K562 (cell line): ENCODE measurements at regions not wholly inside any gene's neighbourhood (a gene's known extent, or its start where the extent isn't known, plus 50 kb on each side); places are given as distances from the start of the nearest gene placed in this dataset.

Experiments
- ATAC-seq: fragments of 200-7000 bp; cut with Tn5 transposase; 3 replicates; pipeline ENCODE4 v1.9.1; 2020; ENCODE audit warnings: moderate library complexity
- BruUV-seq: library from RNA; stranded (reverse); fragments of 400-500 nt; replicated peaks from 2 replicates; lab custom pipeline; 2021; lab: Mats Ljungman, UMichigan
- CTCF ChIA-PET: fragments of 300-600 bp; formaldehyde crosslinking; extraction: SDS; loops from one replicate; lab custom pipeline; 2021; ENCODE audit warnings: low intra/inter-chr PET ratio; lab: Yijun Ruan, JAX
- POLR2A ChIA-PET: fragments of 300-600, 350-650 bp; sonication (Branson Sonifier 250); formaldehyde crosslinking; extraction: SDS; loops from one replicate; lab custom pipeline; 2021; ENCODE audit warnings: antibody characterized with exemption, inconsistent platforms; lab: Yijun Ruan, JAX
- DNase-seq, 4 experiments: peaks; one replicate each; pipeline versions ENCODE4 v3.0.0 to v3.0.0-alpha.2; 2011 to 2018; ENCODE audit warnings: low spot score in 3 of 4, mixed read lengths in 3 of 4; ENCODE audit errors: extremely low read depth in 1 of 4
- FAIRE-seq: peaks from 2 replicates; lab custom pipeline; 2011; peaks lifted over from hg19 to GRCh38; lab: Jason Lieb, UNC
- H2AFZ ChIP-seq: 2 replicates; pipeline ENCODE4 v1.6.0; 2011; ENCODE audit warnings: low read depth, low read length, control low read depth, inconsistent platforms
- H3K27ac ChIP-seq: fragments of 200-600 bp; 3 replicates; pipeline ENCODE4 v1.8.0; 2011; ENCODE audit warnings: low read depth, mild to moderate bottlenecking, control low read depth, inconsistent platforms, low read length, moderate library complexity, mixed read lengths; ENCODE audit errors: extremely low read depth
- H3K27me3 ChIP-seq, 2 experiments: fragments of 300-600 bp in 1 of 2; 2 replicates in 1 of 2; 3 replicates in 1 of 2; pipeline versions ENCODE4 v1.6.0 to v1.8.0; 2011; ENCODE audit warnings: inconsistent platforms in 2 of 2, low read length in 2 of 2, mild to moderate bottlenecking in 1 of 2, mixed read lengths in 1 of 2, moderate library complexity in 1 of 2; ENCODE audit not compliant: control insufficient read depth in 2 of 2, insufficient read depth in 2 of 2
- H3K36me3 ChIP-seq: fragments of 300-600 bp; 3 replicates; pipeline ENCODE4 v1.8.0; 2011; ENCODE audit warnings: mild to moderate bottlenecking, low read length, inconsistent platforms; ENCODE audit not compliant: control insufficient read depth, insufficient read depth
- H3K4me1 ChIP-seq, 2 experiments: fragments of 200-600 bp in 1 of 2; replicated peaks in 1 of 2; 2 replicates in 1 of 2; 3 replicates in 1 of 2; pipeline versions ENCODE4 v1.5.1 to v1.8.0; 2011; ENCODE audit warnings: inconsistent platforms in 2 of 2, low read length in 2 of 2, mild to moderate bottlenecking in 1 of 2, mixed read lengths in 1 of 2, moderate library complexity in 1 of 2; ENCODE audit not compliant: control insufficient read depth in 2 of 2, insufficient read depth in 2 of 2
- H3K4me2 ChIP-seq: 2 replicates; pipeline ENCODE4 v1.6.1; 2011; ENCODE audit warnings: low read length, control low read depth, inconsistent platforms, mixed read lengths; ENCODE audit not compliant: insufficient read depth
- H3K4me3 ChIP-seq: fragments of 200-600 bp; sonication (generic), shearing (Covaris generic); 2 replicates; pipeline ENCODE4 v1.5.1; 2016; ENCODE audit warnings: control low read depth, inconsistent platforms
- H3K79me2 ChIP-seq: fragments of 200-600 bp; 3 replicates; pipeline ENCODE4 v1.8.0; 2011; ENCODE audit warnings: low read length, inconsistent platforms; ENCODE audit not compliant: control insufficient read depth, insufficient read depth
- H3K9ac ChIP-seq, 2 experiments: 2 replicates each; pipeline versions ENCODE4 v1.6.0 to v1.6.1; 2011; ENCODE audit warnings: low read depth in 2 of 2, low read length in 2 of 2, control low read depth in 1 of 2, inconsistent platforms in 1 of 2, mild to moderate bottlenecking in 1 of 2, mixed read lengths in 1 of 2; ENCODE audit not compliant: insufficient read depth in 1 of 2
- H3K9me1 ChIP-seq: one replicate; pipeline ENCODE4 v1.6.0; 2011; ENCODE audit warnings: inconsistent platforms, mild to moderate bottlenecking, low read length, moderate library complexity; ENCODE audit not compliant: control insufficient read depth, insufficient read depth
- H3K9me3 ChIP-seq: replicated peaks from 2 replicates; pipeline ENCODE4 v1.5.1; 2011; ENCODE audit warnings: low read depth, low read length, inconsistent platforms; ENCODE audit not compliant: control insufficient read depth, insufficient read depth
- H4K20me1 ChIP-seq: replicated peaks from 2 replicates; pipeline ENCODE4 v1.6.1; 2011; ENCODE audit warnings: low read length, inconsistent platforms, mixed read lengths; ENCODE audit not compliant: control insufficient read depth, insufficient read depth
- CUX1 ChIP-seq: fragments of 200-800 bp; sonication (Bioruptor generic); IDR thresholded peaks from 2 replicates; pipeline ENCODE4 v1.6.1; 2016; ENCODE audit warnings: missing genetic modification characterization, missing compliant biosample characterization
- HBP1 ChIP-seq: fragments of 450-650 bp; formaldehyde crosslinking; IDR thresholded peaks from 2 replicates; pipeline ENCODE4 v1.4.0; 2022; ENCODE audit warnings: missing genetic modification characterization
- LARP7 ChIP-seq: fragments of 450-650 bp; IDR thresholded peaks from 2 replicates; pipeline ENCODE4 v1.6.1; 2016
- MCM5 ChIP-seq: fragments of 450-650 bp; IDR thresholded peaks from 2 replicates; pipeline ENCODE4 v1.6.1; 2016; ENCODE audit warnings: low read depth
- MTA2 ChIP-seq: fragments of 450-650 bp; IDR thresholded peaks from 2 replicates; pipeline ENCODE4 v1.6.1; 2016; ENCODE audit warnings: low read depth
- NFE2 ChIP-seq: IDR thresholded peaks from 2 replicates; pipeline ENCODE4 v1.6.1; 2014; ENCODE audit warnings: antibody characterized with exemption, low read depth
- PCBP1 ChIP-seq: fragments of 200-400 bp; formaldehyde crosslinking; IDR thresholded peaks from 2 replicates; pipeline ENCODE4 v1.6.1; 2018; ENCODE audit warnings: mild to moderate bottlenecking, low read depth, low read length; ENCODE audit not compliant: poor library complexity, severe bottlenecking
- PCBP2 ChIP-seq: fragments of 200-400 bp; formaldehyde crosslinking; IDR thresholded peaks from 2 replicates; pipeline ENCODE4 v1.6.1; 2018; ENCODE audit warnings: low read length, low read depth, mild to moderate bottlenecking, moderate library complexity; ENCODE audit not compliant: poor library complexity, severe bottlenecking
- RBM17 ChIP-seq: fragments of 200-400 bp; formaldehyde crosslinking; IDR thresholded peaks from 2 replicates; pipeline ENCODE4 v1.6.1; 2017; ENCODE audit warnings: low read depth, mild to moderate bottlenecking, low read length, borderline replicate concordance
- RCOR1 ChIP-seq, 2 experiments: IDR thresholded peaks; 2 replicates each; pipeline ENCODE4 v1.6.1; 2012; ENCODE audit warnings: low read depth in 2 of 2, low read length in 2 of 2, borderline replicate concordance in 1 of 2, improper control_type of control experiment in 1 of 2
- USF2 ChIP-seq: sonication (generic); formaldehyde crosslinking; IDR thresholded peaks from 2 replicates; pipeline ENCODE4 v1.5.0; 2020; ENCODE audit warnings: missing genetic modification reagents
- ZNF449 ChIP-seq: fragments of 250-450 bp; sonication (Bioruptor Pico); IDR thresholded peaks from 2 replicates; pipeline ENCODE4 v1.8.0; 2022; ENCODE audit warnings: moderate library complexity, mild to moderate bottlenecking, inconsistent platforms
- ZNF764 ChIP-seq: fragments of 250-450 bp; sonication (Bioruptor Pico); IDR thresholded peaks from 2 replicates; pipeline ENCODE4 v1.4.0; 2020; ENCODE audit warnings: low read depth, mild to moderate bottlenecking, moderate library complexity
- ZSCAN29 ChIP-seq: fragments of 450-650 bp; IDR thresholded peaks from 2 replicates; pipeline ENCODE4 v1.6.1; 2017
- whole genome bisulfite sequencing: fragments of 100-300 bp; shearing (Covaris generic); methylation state at CpG from one replicate; pipeline ENCODE4 v1.1.6; 2016; ENCODE audit warnings: low coverage, mixed read lengths; ENCODE audit not compliant: insufficient coverage; ENCODE audit errors: missing lambda C conversion rate; 5-methylcytosine and 5-hydroxymethylcytosine counted together
- in situ Hi-C: fragments of 300-500 bp; cut with MboI; formaldehyde crosslinking; loops from 4 replicates; pipeline ENCODE4 v1.15.0; 2018; ENCODE audit warnings: inconsistent platforms, mixed read lengths
- intact Hi-C: fragments of 100-400 bp; cut with micrococcal nuclease; formaldehyde crosslinking; loops from 2 replicates; pipeline ENCODE4 v1.14.2; 2022

- TF ChIP-seq HBP1 (CRISPR knock-in tag) (no peak), NFE2 (no peak)
Observed at GRCh38 chr11:28808771-28809170, 700.6 kb downstream of the METTL15 start (continued).

GRCh38 chr11:28799316-28799715, 691.1 kb downstream of the METTL15 start:
- Histone ChIP-seq H4K20me1 (no peaks in the 10 kb centered on the region), H3K4me1 (no peaks in the 10 kb centered on the region), H3K27me3 (no peaks in the 10 kb centered on the region), H2AFZ (no peak overlapping the region), H3K9me1 (no peaks in the 10 kb centered on the region), H3K27ac (no peak overlapping the region), H3K36me3 (no peaks in the 10 kb centered on the region), H3K4me3 (no peak overlapping the region), H3K9ac (no peak overlapping the region), H3K79me2 (no peaks in the 10 kb centered on the region), H3K9me3 (no peaks in the 10 kb centered on the region), H3K4me2 (no peak overlapping the region)
- CTCF ChIA-PET, result no interaction called here
- in situ Hi-C loops, result no loop called here
- FAIRE-seq (no peak), ATAC-seq (no peak), DNase-seq (no peak)
- 4% methylated on average over 2 of the region's 2 CpGs for WGBS
- POLR2A ChIA-PET, result no interaction called here
- BruUV-seq, result no TSS peak
- intact Hi-C loops, result no loop called here
- TF ChIP-seq ZNF764 (CRISPR knock-in tag) (no peak), ZSCAN29 (no peak), PCBP1 (no peak), MCM5 (no peak), LARP7 (no peak), PCBP2 (no peak), USF2 (CRISPR knock-in tag) (no peak), ZNF449 (CRISPR knock-in tag) (no peak), MTA2 (no peak), RBM17 (no peak), RCOR1 (IDR thresholded peaks at IDR 0.05; ENCODE audit: borderline replicate concordance in 1 of 2, low read depth in 2 of 2, low read length in 2 of 2) (no peak), CUX1 (no peak)
